ENCODE measurements at regions not wholly inside any gene's neighbourhood (a gene's known extent, or its start where the extent isn't known, plus 50 kb on each side); places are given as distances from the start of the nearest gene placed in this dataset.

DNA sequence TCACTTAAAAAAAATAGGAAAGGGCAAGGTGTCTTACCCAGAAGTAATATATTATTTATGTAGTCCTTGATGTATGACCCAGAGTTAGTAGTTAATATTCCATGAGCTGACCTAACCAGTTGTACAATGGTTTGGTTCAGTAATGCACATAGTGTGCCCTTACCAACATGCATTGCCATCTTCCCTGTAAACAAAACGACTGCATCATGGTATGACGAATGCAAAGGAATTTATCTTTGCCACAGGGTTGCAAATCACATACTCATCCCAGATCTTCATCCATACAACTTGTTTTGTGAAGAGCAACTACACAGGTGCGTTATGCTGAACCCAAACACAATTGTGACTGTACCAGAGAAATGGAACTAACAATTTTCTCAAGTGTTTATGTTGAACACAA, 68.9 kb upstream of the ZSWIM2 start:
- TF ChIP-seq EZH2 (IDR thresholded peaks at IDR 0.05) (no peak), POLR2AphosphoS5 (IDR thresholded peaks at IDR 0.05; ENCODE audit: borderline replicate concordance, low read depth, low read length) (no peak), FOXP2 (optimal IDR thresholded peaks at IDR 0.05; ENCODE audit: control extremely low read depth, extremely low read length, insufficient read depth) (no peak)

Data from SK-N-MC (cell line).